Kidney (tissue), 13 donors: ENCODE measurements at regions not wholly inside any gene's neighbourhood (a gene's known extent, or its start where the extent isn't known, plus 50 kb on each side); places are given as distances from the start of the nearest gene placed in this dataset.

Experiments used
- DNase-seq, 5 donors: peaks; one replicate each; pipeline ENCODE4 v3.0.0-alpha.2; 2013 to 2020
- FAIRE-seq: peaks from 2 replicates; lab custom pipeline; 2012; peaks lifted over from hg19 to GRCh38; lab: Jason Lieb, UNC
- H3K27ac ChIP-seq, 2 donors: one replicate each; pipeline ENCODE4 v1.7.0; 2013; ENCODE audit warnings: low read depth in 2 of 2, low read length in 2 of 2, inconsistent platforms in 1 of 2
- H3K27me3 ChIP-seq: one replicate; pipeline ENCODE4 v1.7.1; 2013; ENCODE audit warnings: low read length, inconsistent platforms; ENCODE audit not compliant: control insufficient read depth, insufficient read depth
- H3K36me3 ChIP-seq, 3 donors: one replicate each; pipeline versions ENCODE4 v1.7.0 to v1.7.1; 2013; ENCODE audit warnings: low read length in 3 of 3, control low read depth in 1 of 3, inconsistent platforms in 1 of 3; ENCODE audit not compliant: insufficient read depth in 3 of 3, control insufficient read depth in 2 of 3
- H3K4me1 ChIP-seq, 3 donors: one replicate each; pipeline versions ENCODE4 v1.7.0 to v1.7.1; 2013; ENCODE audit warnings: low read length in 3 of 3, inconsistent platforms in 1 of 3, low read depth in 1 of 3; ENCODE audit not compliant: control insufficient read depth in 2 of 3, insufficient read depth in 2 of 3
- H3K4me3 ChIP-seq, 3 donors: one replicate each; pipeline versions ENCODE4 v1.7.0 to v1.8.1; 2013; ENCODE audit warnings: low read length in 3 of 3, control low read depth in 1 of 3, inconsistent platforms in 1 of 3
- H3K9ac ChIP-seq, 3 donors: one replicate each; pipeline versions ENCODE4 v1.7.0 to v1.7.1; 2013; ENCODE audit warnings: low read length in 3 of 3, control low read depth in 1 of 3, inconsistent platforms in 1 of 3
- H3K9me3 ChIP-seq, 3 donors: one replicate each; pipeline versions ENCODE4 v1.7.0 to v1.7.1; 2013; ENCODE audit warnings: low read length in 3 of 3, control low read depth in 1 of 3, inconsistent platforms in 1 of 3; ENCODE audit not compliant: control insufficient read depth in 2 of 3, insufficient read depth in 1 of 3
- intact Hi-C: fragments of 100-400 bp; cut with DNase I; formaldehyde crosslinking; loops from one replicate; pipeline ENCODE4 v1.11.1; 2022
- TF ChIP-seq, protein P1 (sequence below): IDR thresholded peaks from 3 replicates; pipeline ENCODE4 v1.5.1; 2012; ENCODE audit warnings: mild to moderate bottlenecking, moderate library complexity, borderline replicate concordance; ENCODE audit not compliant: insufficient read depth; ENCODE audit errors: extremely low read depth
- donor health status: control.
- donor health status: control.
- donor health status: control.
- donor health status: control.
- donor health status: control.
- donor health status: DM: yes; HTN: yes; CAD: no.
- donor health status: Normal renal cell carcinoma (clear cell type).

DNA sequence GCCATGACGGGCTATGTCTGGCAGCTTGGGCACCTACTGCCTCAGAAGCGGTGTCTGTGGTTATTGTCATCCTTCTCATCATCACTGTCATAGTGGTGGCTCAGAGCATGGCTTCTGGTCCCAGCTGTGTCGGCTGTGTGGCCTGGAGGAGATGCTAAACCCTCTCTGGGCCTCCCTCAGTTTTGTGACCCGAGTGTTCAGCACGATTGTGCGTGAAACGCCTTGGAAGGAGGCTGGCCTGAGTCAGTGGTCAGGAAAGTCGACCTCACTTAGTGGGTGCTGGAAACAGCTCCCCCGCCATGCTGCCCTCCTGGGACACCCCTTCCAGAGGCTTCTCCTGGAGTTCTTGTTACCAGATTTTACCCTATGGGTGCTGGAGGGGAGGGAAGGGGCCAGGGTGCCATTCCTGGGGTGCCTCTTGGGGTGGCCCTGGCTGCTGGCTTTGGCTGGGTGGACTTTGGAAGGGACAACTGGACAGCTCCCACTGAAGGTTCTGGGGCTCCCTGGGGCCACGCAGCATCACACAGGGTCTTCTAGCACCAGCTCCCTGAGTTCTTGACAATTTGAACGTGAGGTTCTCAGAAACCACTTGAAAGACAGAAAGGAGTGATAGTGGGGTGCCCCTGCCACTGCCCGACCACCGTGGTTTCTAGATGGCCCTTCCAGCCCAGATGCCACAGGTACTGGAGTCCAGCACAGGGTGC is 226.5 kb upstream of the GSE1 start:
- intact Hi-C loops, result no loop called here
- Histone ChIP-seq H3K4me3 (no peak overlapping the region), H3K36me3 (peaks cover 0 to 2% (median 0%) of the 10 kb centered on the region in 3 donors), H3K9ac (no peak overlapping the region), H3K27ac (no peak overlapping the region), H3K9me3 (no peaks in the 10 kb centered on the region), H3K27me3 (no peaks in the 10 kb centered on the region), H3K4me1 (peaks cover 4 to 19% (median 13%) of the 10 kb centered on the region in 3 donors)
- TF ChIP-seq, protein P1, sequence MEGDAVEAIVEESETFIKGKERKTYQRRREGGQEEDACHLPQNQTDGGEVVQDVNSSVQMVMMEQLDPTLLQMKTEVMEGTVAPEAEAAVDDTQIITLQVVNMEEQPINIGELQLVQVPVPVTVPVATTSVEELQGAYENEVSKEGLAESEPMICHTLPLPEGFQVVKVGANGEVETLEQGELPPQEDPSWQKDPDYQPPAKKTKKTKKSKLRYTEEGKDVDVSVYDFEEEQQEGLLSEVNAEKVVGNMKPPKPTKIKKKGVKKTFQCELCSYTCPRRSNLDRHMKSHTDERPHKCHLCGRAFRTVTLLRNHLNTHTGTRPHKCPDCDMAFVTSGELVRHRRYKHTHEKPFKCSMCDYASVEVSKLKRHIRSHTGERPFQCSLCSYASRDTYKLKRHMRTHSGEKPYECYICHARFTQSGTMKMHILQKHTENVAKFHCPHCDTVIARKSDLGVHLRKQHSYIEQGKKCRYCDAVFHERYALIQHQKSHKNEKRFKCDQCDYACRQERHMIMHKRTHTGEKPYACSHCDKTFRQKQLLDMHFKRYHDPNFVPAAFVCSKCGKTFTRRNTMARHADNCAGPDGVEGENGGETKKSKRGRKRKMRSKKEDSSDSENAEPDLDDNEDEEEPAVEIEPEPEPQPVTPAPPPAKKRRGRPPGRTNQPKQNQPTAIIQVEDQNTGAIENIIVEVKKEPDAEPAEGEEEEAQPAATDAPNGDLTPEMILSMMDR, result no peak
- no peak for FAIRE-seq
- DNase-seq, result peak in 1 of 5 donors; percentile 48

DNA sequence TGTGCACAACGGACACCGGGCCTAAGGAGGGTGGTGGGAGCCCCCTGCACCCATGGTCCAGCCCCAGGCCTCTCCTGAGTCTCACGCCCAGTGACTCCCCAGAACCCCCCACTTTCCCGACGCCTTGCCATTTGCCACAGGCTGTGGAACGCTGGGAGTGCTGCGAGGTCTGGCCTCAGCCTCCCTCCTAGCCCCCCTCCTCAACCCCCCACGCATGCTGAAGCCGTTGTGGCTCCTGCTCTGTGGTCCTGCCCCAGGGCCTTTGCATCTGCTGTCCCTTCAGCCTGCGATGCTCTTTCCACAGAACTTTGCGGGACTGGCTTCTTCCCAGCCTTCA is 226.0 kb upstream of the GSE1 start:
- Histone ChIP-seq H3K27me3 (no peaks in the 10 kb centered on the region), H3K9ac (no peak overlapping the region), H3K36me3 (peaks cover 0 to 2% (median 0%) of the 10 kb centered on the region in 3 donors), H3K4me1 (peaks cover 4 to 19% (median 13%) of the 10 kb centered on the region in 3 donors), H3K9me3 (no peaks in the 10 kb centered on the region), H3K4me3 (no peak overlapping the region), H3K27ac (no peak overlapping the region)
- DNase-seq, result peak in 1 of 5 donors; percentile 64
- intact Hi-C loops, result no loop called here
- no peak for FAIRE-seq
- TF ChIP-seq, protein P1, result no peak

DNA sequence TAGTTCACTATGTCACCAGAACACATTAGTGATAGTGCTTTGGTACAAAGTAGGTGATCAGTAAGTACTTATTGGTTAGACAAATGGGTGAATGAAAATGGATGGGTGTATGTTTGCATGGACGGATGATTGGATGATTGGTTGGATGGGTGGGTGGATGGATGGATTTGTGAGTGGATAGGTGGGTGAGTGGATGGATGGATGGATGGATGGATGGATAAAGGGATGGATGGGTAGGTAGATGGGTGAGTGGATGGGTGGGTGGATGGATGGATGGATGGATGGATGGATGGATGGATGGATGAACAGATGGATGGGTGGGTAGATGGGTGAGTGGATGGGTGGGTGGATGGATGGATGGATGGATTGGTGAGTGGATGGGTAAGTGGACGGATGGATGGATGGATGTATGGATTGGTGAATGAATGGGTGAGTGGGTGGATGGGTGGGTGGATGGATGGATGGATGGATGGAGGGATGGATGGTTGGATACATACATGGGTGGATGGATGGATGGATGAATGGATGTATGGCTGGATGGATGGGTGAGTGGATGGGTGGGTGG is 225.3 kb upstream of the GSE1 start:
- no peak overlapping the region for H3K9ac ChIP-seq
- H3K27ac ChIP-seq, result no peak overlapping the region
- TF ChIP-seq, protein P1, result no peak
- H3K36me3 ChIP-seq, result no peaks in the 10 kb centered on the region
- H3K4me3 ChIP-seq, result no peak overlapping the region
- no peaks in the 10 kb centered on the region for H3K27me3 ChIP-seq
- intact Hi-C loops, result no loop called here
- no peak for FAIRE-seq
- H3K4me1 ChIP-seq, result peaks cover under 1 to 16% (median 13%) of the 10 kb centered on the region in 3 donors
- no peak for DNase-seq
- H3K9me3 ChIP-seq, result no peaks in the 10 kb centered on the region
